Small intestine (tissue), 7 donors: ENCODE measurements at regions not wholly inside any gene's neighbourhood (a gene's known extent, or its start where the extent isn't known, plus 50 kb on each side); places are given as distances from the start of the nearest gene placed in this dataset.

Source experiments
- DNase-seq, 2 donors: peaks; one replicate each; pipeline versions ENCODE4 v3.0.0 to v3.0.0-alpha.2; 2013
- FAIRE-seq: peaks from 2 replicates; lab custom pipeline; 2012; peaks lifted over from hg19 to GRCh38; lab: Jason Lieb, UNC
- H3K27ac ChIP-seq, 3 donors: one replicate each; pipeline ENCODE4 v1.5.1; 2013; ENCODE audit warnings: low read length in 2 of 3, mild to moderate bottlenecking in 2 of 3, control low read depth in 1 of 3, inconsistent platforms in 1 of 3, low read depth in 1 of 3, moderate library complexity in 1 of 3
- H3K27me3 ChIP-seq, 3 donors: one replicate each; pipeline ENCODE4 v1.6.1; 2013; ENCODE audit warnings: low read length in 3 of 3, inconsistent platforms in 1 of 3; ENCODE audit not compliant: control insufficient read depth in 3 of 3, insufficient read depth in 3 of 3
- H3K36me3 ChIP-seq, 3 donors: one replicate each; pipeline ENCODE4 v1.6.1; 2013; ENCODE audit warnings: low read length in 3 of 3, inconsistent platforms in 1 of 3, low read depth in 1 of 3, mild to moderate bottlenecking in 1 of 3, moderate library complexity in 1 of 3; ENCODE audit not compliant: control insufficient read depth in 3 of 3, insufficient read depth in 2 of 3
- H3K4me1 ChIP-seq, 3 donors: one replicate each; pipeline ENCODE4 v1.6.1; 2013; ENCODE audit warnings: low read length in 2 of 3, inconsistent platforms in 1 of 3, low read depth in 1 of 3, mild to moderate bottlenecking in 1 of 3, moderate library complexity in 1 of 3; ENCODE audit not compliant: control insufficient read depth in 3 of 3, insufficient read depth in 2 of 3
- H3K4me3 ChIP-seq, 3 donors: one replicate each; pipeline ENCODE4 v1.5.1; 2013; ENCODE audit warnings: low read length in 3 of 3, control low read depth in 1 of 3, inconsistent platforms in 1 of 3, low read depth in 1 of 3, mild to moderate bottlenecking in 1 of 3, moderate library complexity in 1 of 3
- H3K9me3 ChIP-seq, 2 donors: one replicate each; pipeline ENCODE4 v1.6.1; 2013; ENCODE audit warnings: low read depth in 1 of 2, low read length in 1 of 2; ENCODE audit not compliant: control insufficient read depth in 2 of 2, insufficient read depth in 1 of 2
- WGBS, 3 donors: extraction: QIAGEN DNeasy Blood & Tissue Kit; methylation state at CpG; one replicate each; pipeline ENCODE4 v1.1.7; 2013; 5-methylcytosine and 5-hydroxymethylcytosine counted together
- donor health status: healthy with polysubstance abuse.
- donor health status: control.
- donor health status: control.
- donor health status: Bipolar disorder and iron deficiency.
- donor health status: healthy.

- Histone ChIP-seq H3K27ac (no peak overlapping the region), H3K27me3 (no peaks in the 10 kb centered on the region), H3K4me1 (no peaks in the 10 kb centered on the region), H3K4me3 (no peak overlapping the region), H3K9me3 (peaks cover 0 to 5% of the 10 kb centered on the region in 2 donors), H3K36me3 (no peaks in the 10 kb centered on the region)
- no peak for DNase-seq
- WGBS, 3 donors: 74 to 80% (median 77%) methylated on average over 2 of the region's 2 CpGs
- FAIRE-seq: no peak
These were observed 1251.5 kb downstream of the DNAJB9 start for GRCh38 chr7:109821156-109821555.

- Histone ChIP-seq H3K4me1 (no peaks in the 10 kb centered on the region), H3K9me3 (no peaks in the 10 kb centered on the region), H3K4me3 (no peak overlapping the region), H3K27ac (no peak overlapping the region), H3K36me3 (no peaks in the 10 kb centered on the region), H3K27me3 (no peaks in the 10 kb centered on the region)
- DNase-seq: no peak
- FAIRE-seq: no peak
These were observed 1256.1 kb upstream of the LRRN3 start for GRCh38 chr7:109834851-109835250.

- Histone ChIP-seq H3K4me1 (no peaks in the 10 kb centered on the region), H3K27ac (no peak overlapping the region), H3K27me3 (no peaks in the 10 kb centered on the region), H3K9me3 (no peaks in the 10 kb centered on the region), H3K36me3 (no peaks in the 10 kb centered on the region), H3K4me3 (no peak overlapping the region)
- FAIRE-seq: no peak
- no peak for DNase-seq
These were observed 1255.3 kb upstream of the LRRN3 start for GRCh38 chr7:109835577-109835976.

GRCh38 chr7:109836016-109836415 is 1254.9 kb upstream of the LRRN3 start:
- FAIRE-seq: no peak
- H3K9me3 ChIP-seq: no peaks in the 10 kb centered on the region

GRCh38 chr7:109842386-109842785 is 1248.5 kb upstream of the LRRN3 start:
- Histone ChIP-seq H3K9me3 (no peaks in the 10 kb centered on the region), H3K4me1 (no peaks in the 10 kb centered on the region)
- 64 to 78% (median 64%) methylated on average over 4 of the region's 4 CpGs for WGBS, 3 donors

More at GRCh38 chr7:109836016-109836415, 1254.9 kb upstream of the LRRN3 start:
- Histone ChIP-seq H3K27ac (no peak overlapping the region), H3K27me3 (no peaks in the 10 kb centered on the region), H3K4me3 (no peak overlapping the region), H3K36me3 (no peaks in the 10 kb centered on the region), H3K4me1 (no peaks in the 10 kb centered on the region)
- WGBS, 3 donors: 71 to 78% (median 75%) methylated on average over 3 of the region's 3 CpGs
- no peak for DNase-seq

GRCh38 chr7:109844362-109844761 is 1246.6 kb upstream of the LRRN3 start:
- H3K4me1 ChIP-seq: no peaks in the 10 kb centered on the region
- FAIRE-seq (no peak), DNase-seq (peak in 1 of 2 donors; percentile 19)
- H3K27me3 ChIP-seq: no peaks in the 10 kb centered on the region
- H3K9me3 ChIP-seq: no peaks in the 10 kb centered on the region
- no peak overlapping the region for H3K4me3 ChIP-seq
- no peaks in the 10 kb centered on the region for H3K36me3 ChIP-seq
- H3K27ac ChIP-seq: no peak overlapping the region

More at GRCh38 chr7:109842386-109842785, 1248.5 kb upstream of the LRRN3 start:
- DNase-seq (no peak), FAIRE-seq (no peak)
- H3K27me3 ChIP-seq: no peaks in the 10 kb centered on the region
- no peaks in the 10 kb centered on the region for H3K36me3 ChIP-seq
- H3K4me3 ChIP-seq: no peak overlapping the region
- H3K27ac ChIP-seq: no peak overlapping the region

GRCh38 chr7:109864230-109864629 is 1226.7 kb upstream of the LRRN3 start:
- Histone ChIP-seq H3K36me3 (no peaks in the 10 kb centered on the region), H3K9me3 (no peaks in the 10 kb centered on the region), H3K4me1 (no peaks in the 10 kb centered on the region), H3K27me3 (no peaks in the 10 kb centered on the region), H3K27ac (no peak overlapping the region), H3K4me3 (no peak overlapping the region)
- DNase-seq (no peak), FAIRE-seq (no peak)

- no peak for DNase-seq
- Histone ChIP-seq H3K36me3 (no peaks in the 10 kb centered on the region), H3K27me3 (no peaks in the 10 kb centered on the region), H3K4me3 (no peak overlapping the region), H3K4me1 (no peaks in the 10 kb centered on the region), H3K27ac (no peak overlapping the region), H3K9me3 (no peaks in the 10 kb centered on the region)
- 46 to 55% (median 54%) methylated on average over 1 of the region's 1 CpG for WGBS, 3 donors
- FAIRE-seq: no peak
These were observed 1222.6 kb upstream of the LRRN3 start for GRCh38 chr7:109868215-109868860.

- no peak overlapping the region for H3K4me3 ChIP-seq
- no peak overlapping the region for H3K27ac ChIP-seq
- FAIRE-seq (no peak), DNase-seq (peak; percentile 2)
- no peaks in the 10 kb centered on the region for H3K4me1 ChIP-seq
- H3K36me3 ChIP-seq: no peaks in the 10 kb centered on the region
- H3K27me3 ChIP-seq: no peaks in the 10 kb centered on the region
- no peaks in the 10 kb centered on the region for H3K9me3 ChIP-seq
- WGBS, 3 donors: 32 to 53% (median 48%) methylated on average over 4 of the region's 4 CpGs
These were observed 1217.6 kb upstream of the LRRN3 start for GRCh38 chr7:109873296-109873695.
